Hepatocyte (in vitro differentiated cells): ENCODE measurements at regions not wholly inside any gene's neighbourhood (a gene's known extent, or its start where the extent isn't known, plus 50 kb on each side); places are given as distances from the start of the nearest gene placed in this dataset.

ENCODE experiments used
- CTCF ChIP-seq: fragments of 200-600 bp; sonication (generic); IDR thresholded peaks from 2 replicates; pipeline ENCODE4 v1.5.1; 2016; ENCODE audit warnings: antibody characterized with exemption, mild to moderate bottlenecking; ENCODE audit not compliant: poor library complexity
- EZH2 ChIP-seq: fragments of 200-600 bp; sonication (generic); IDR thresholded peaks from 2 replicates; pipeline ENCODE4 v1.6.1; 2016; ENCODE audit warnings: antibody characterized with exemption, mild to moderate bottlenecking, borderline replicate concordance
- EZH2phosphoT487 ChIP-seq: fragments of 200-600 bp; sonication (generic); IDR thresholded peaks from one replicate; pipeline ENCODE4 v1.6.1; 2018; ENCODE audit warnings: antibody characterized with exemption, mild to moderate bottlenecking, low read depth, moderate library complexity; ENCODE audit not compliant: unreplicated experiment, severe bottlenecking

GRCh38 chr1:71190843-71191242 lies 110.0 kb upstream of the ZRANB2 start:
- TF ChIP-seq CTCF (no peak), EZH2 (no peak), EZH2phosphoT487 (no peak)
